Vagina (tissue), 2 donors: ENCODE measurements at regions not wholly inside any gene's neighbourhood (a gene's known extent, or its start where the extent isn't known, plus 50 kb on each side); places are given as distances from the start of the nearest gene placed in this dataset.
"Not testable (repeated sequence)": the region's sequence is repeated elsewhere in the genome, so short reads cannot be mapped to it uniquely, and the experiment has no call there.

Experiments
- CTCF ChIP-seq, 3 experiments: fragments of 450-650 bp in 2 of 3; fragments of 200-600 bp in 1 of 3; sonication (generic) in 1 of 3; IDR thresholded peaks; one replicate each; pipeline ENCODE4 v1.5.1; 2017 to 2019; ENCODE audit warnings: antibody characterized with exemption in 3 of 3, mild to moderate bottlenecking in 2 of 3, moderate library complexity in 2 of 3
- POLR2A ChIP-seq, 2 donors: fragments of 450-650 bp; IDR thresholded peaks; one replicate each; pipeline ENCODE4 v1.6.1; 2017; ENCODE audit warnings: antibody characterized with exemption in 2 of 2, mild to moderate bottlenecking in 2 of 2, moderate library complexity in 2 of 2
- POLR2AphosphoS5 ChIP-seq, 2 donors: sonication (generic); formaldehyde crosslinking; IDR thresholded peaks; one replicate each; pipeline ENCODE4 v1.9.0; 2017; ENCODE audit warnings: antibody characterized with exemption in 2 of 2, mild to moderate bottlenecking in 2 of 2, low read depth in 1 of 2; ENCODE audit not compliant: insufficient read depth in 1 of 2

GRCh38 chr9:41606961-41607547, 417.9 kb upstream of the ZNG1F start:
- not testable (repeated sequence) for TF ChIP-seq CTCF (IDR thresholded peaks at IDR 0.05); POLR2AphosphoS5 (IDR thresholded peaks at IDR 0.05; ENCODE audit: insufficient read depth in 1 of 2, low read depth in 1 of 2); POLR2A (IDR thresholded peaks at IDR 0.05)
